ENCODE measurements at regions not wholly inside any gene's neighbourhood (a gene's known extent, or its start where the extent isn't known, plus 50 kb on each side); places are given as distances from the start of the nearest gene placed in this dataset.

DNA sequence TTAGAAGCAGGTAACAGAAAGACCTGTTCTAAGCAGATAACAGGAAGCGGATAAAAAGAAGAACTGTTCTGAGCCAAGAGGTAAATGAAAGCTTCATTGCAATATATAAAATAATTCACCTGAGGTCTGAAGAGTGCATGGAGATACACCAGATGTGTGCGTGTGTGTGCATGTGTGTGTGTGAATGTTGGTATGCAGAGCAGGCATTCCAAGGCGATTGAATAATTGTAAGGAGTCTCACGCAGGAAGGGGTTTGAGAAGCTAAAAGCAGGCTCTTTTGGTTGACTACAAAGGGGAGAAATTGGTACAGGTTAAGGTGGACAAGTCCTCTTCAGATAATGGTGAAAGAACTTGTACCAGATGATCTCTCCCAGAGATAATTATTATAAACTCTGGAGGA lies 450.6 kb downstream of the DNAJB9 start:
- H3K4me3 ChIP-seq (ENCODE audit: control insufficient read depth, low read depth, low read length) = no peak overlapping the region
- TF ChIP-seq, protein P1, sequence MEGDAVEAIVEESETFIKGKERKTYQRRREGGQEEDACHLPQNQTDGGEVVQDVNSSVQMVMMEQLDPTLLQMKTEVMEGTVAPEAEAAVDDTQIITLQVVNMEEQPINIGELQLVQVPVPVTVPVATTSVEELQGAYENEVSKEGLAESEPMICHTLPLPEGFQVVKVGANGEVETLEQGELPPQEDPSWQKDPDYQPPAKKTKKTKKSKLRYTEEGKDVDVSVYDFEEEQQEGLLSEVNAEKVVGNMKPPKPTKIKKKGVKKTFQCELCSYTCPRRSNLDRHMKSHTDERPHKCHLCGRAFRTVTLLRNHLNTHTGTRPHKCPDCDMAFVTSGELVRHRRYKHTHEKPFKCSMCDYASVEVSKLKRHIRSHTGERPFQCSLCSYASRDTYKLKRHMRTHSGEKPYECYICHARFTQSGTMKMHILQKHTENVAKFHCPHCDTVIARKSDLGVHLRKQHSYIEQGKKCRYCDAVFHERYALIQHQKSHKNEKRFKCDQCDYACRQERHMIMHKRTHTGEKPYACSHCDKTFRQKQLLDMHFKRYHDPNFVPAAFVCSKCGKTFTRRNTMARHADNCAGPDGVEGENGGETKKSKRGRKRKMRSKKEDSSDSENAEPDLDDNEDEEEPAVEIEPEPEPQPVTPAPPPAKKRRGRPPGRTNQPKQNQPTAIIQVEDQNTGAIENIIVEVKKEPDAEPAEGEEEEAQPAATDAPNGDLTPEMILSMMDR (IDR thresholded peaks at IDR 0.05; ENCODE audit: control insufficient read depth, insufficient read depth, low read depth, low read length, missing control alignments) = no peak
- no peak for DNase-seq (ENCODE audit: low read depth)

DNA sequence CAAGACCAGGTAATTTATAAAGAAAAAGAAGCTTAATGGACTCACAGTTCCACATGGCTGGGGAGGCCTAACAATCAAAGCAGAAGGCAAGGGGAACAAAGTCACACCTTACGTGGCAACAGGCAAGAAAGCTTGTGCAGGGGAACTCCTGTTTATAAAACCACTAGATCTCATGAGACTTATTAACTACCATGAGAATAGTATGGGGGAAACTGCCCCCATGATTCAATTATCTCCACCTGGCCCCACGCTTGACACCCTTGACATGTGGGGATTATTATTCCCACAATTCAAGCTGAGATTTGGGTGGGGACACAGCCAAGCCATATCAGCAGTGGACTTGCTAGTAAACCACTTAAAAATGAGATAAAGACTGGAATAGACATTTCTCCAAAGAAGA lies 451.7 kb downstream of the DNAJB9 start:
- H3K4me3 ChIP-seq (ENCODE audit: control insufficient read depth, low read depth, low read length) = no peak overlapping the region
- no peak for DNase-seq (ENCODE audit: low read depth)
- TF ChIP-seq, protein P1 (IDR thresholded peaks at IDR 0.05; ENCODE audit: control insufficient read depth, insufficient read depth, low read depth, low read length, missing control alignments) = no peak

DNA sequence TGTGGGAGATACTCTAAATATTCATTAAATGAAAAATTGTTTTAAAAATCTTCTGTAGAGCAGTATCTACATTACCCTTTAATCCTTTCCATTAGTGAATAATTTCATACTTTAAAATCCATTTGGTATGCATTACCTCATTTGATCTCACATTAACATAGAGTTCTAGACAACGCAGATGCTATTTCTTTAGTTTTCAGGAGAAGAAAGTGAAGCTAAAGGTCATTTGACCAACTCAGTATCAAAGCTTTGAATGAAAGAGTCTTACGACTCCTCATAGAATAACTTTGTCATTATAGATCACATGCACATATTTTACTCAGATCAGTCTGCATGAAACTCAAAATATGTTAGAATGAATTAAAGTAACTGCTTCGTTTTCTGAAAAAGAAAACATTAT lies 460.2 kb downstream of the DNAJB9 start:
- no peak overlapping the region for H3K4me3 ChIP-seq (ENCODE audit: control insufficient read depth, low read depth, low read length)
- TF ChIP-seq, protein P1 (IDR thresholded peaks at IDR 0.05; ENCODE audit: control insufficient read depth, insufficient read depth, low read depth, low read length, missing control alignments) = no peak
- DNase-seq (ENCODE audit: low read depth) = no peak

GRCh38 chr7:109044691-109045090 lies 475.0 kb downstream of the DNAJB9 start:
- TF ChIP-seq, protein P1 (IDR thresholded peaks at IDR 0.05; ENCODE audit: control insufficient read depth, insufficient read depth, low read depth, low read length, missing control alignments) = no peak
- no peak overlapping the region for H3K4me3 ChIP-seq (ENCODE audit: control insufficient read depth, low read depth, low read length)
- no peak for DNase-seq (ENCODE audit: low read depth)

- TF ChIP-seq, protein P1 (IDR thresholded peaks at IDR 0.05; ENCODE audit: control insufficient read depth, insufficient read depth, low read depth, low read length, missing control alignments) = no peak
- no peak for DNase-seq (ENCODE audit: low read depth)
- H3K4me3 ChIP-seq (ENCODE audit: control insufficient read depth, low read depth, low read length) = no peak overlapping the region
These were observed 479.7 kb downstream of the DNAJB9 start for GRCh38 chr7:109049366-109049765.

- TF ChIP-seq, protein P1 (IDR thresholded peaks at IDR 0.05; ENCODE audit: control insufficient read depth, insufficient read depth, low read depth, low read length, missing control alignments) = no peak
- no peak for DNase-seq (ENCODE audit: low read depth)
- no peak overlapping the region for H3K4me3 ChIP-seq (ENCODE audit: control insufficient read depth, low read depth, low read length)
These were observed 489.4 kb downstream of the DNAJB9 start for GRCh38 chr7:109059089-109059488.

DNA sequence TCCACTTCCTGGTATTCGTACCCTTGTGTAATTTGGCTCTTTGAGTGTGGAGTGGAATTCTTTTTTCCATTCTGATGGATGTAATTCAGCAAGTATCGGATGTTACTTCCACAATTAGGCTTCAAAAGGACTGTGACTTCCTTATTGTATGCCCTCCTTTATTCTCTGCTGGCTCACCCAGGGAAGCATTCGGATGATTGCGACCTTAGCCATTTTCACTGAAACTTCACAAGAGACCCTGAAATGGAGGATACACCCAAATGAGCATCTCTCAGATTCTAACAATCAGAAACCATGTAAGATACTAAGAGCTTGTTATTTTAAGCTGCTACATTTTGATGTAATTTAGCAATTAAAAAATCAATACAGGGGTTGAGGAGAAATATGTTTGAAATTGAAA lies 493.1 kb downstream of the DNAJB9 start:
- TF ChIP-seq, protein P1 (IDR thresholded peaks at IDR 0.05; ENCODE audit: control insufficient read depth, insufficient read depth, low read depth, low read length, missing control alignments) = no peak
- DNase-seq (ENCODE audit: low read depth) = no peak
- no peak overlapping the region for H3K4me3 ChIP-seq (ENCODE audit: control insufficient read depth, low read depth, low read length)

Data from AG09309 (cell line).